GM21717 (cell line): ENCODE measurements at regions not wholly inside any gene's neighbourhood (a gene's known extent, or its start where the extent isn't known, plus 50 kb on each side); places are given as distances from the start of the nearest gene placed in this dataset.
A peak's percentile ranks its signal among the peaks of the same experiment; 100 is the strongest.
"Not testable (repeated sequence)": the region's sequence is repeated elsewhere in the genome, so short reads cannot be mapped to it uniquely, and the experiment has no call there.

Experiments
- ATAC-seq: cut with Tn5 transposase; IDR thresholded peaks from one replicate; pipeline ENCODE4 v1.9.1; 2021; ENCODE audit warnings: mild to moderate bottlenecking, moderate library complexity; ENCODE audit not compliant: unreplicated experiment

DNA sequence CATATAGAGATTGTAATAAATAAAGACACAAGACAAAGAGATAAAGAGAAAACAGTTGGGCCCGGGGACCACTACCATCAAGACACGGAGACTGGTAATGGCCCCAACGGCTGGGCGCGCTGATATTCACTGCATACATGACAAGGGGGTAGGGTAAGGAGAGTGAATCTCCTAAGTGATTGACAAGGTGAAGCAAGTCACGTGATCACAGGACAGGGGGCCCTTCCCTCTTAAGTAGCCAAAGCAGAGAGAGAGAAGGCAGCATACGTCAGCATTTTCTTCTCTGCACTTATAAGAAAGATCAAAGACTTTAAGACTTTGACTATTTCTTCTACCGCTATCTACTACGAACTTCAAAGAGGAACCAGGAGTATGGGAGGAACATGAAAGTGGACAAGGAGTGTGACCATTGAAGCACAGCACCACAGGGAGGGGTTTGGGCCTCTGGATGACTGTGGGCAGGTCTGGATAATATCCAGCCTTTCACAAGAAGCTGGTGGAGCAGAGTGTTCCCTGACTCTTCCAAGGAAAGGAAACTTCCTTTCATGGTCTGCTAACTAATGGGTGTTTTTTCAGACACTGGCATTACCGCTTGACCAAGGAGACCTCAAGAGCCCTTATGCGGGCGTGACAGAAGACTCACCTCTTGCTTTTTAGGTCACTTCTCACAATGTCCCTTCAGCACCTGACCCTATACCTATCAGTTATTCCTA lies 75.6 kb downstream of the MRPL39 start:
- not testable (repeated sequence) for ATAC-seq

DNA sequence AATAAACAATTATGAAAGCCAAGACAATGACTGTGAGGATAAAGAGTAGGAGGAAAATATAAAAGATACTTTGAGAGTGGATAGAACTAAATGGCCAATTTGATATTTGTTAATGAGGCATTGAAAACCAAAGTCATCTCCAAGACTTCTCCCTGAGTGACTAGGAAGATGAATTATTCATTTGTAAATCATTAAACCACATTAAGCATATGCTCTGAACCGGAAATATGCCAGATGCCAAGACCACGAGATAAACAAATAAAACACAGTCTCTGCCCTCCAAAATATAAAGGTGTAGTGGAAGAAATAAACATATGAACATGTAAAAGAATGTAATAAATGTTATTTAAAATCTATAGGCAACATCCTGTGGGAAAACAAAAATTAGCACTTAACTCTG lies 78.8 kb downstream of the MRPL39 start:
- ATAC-seq: no peak

GRCh38 chr21:25518491-25518911 lies 88.8 kb downstream of the MRPL39 start:
- ATAC-seq: no peak

GRCh38 chr21:25515484-25516405 lies 91.5 kb downstream of the MRPL39 start:
- ATAC-seq: no peak

GRCh38 chr21:25513810-25514209 lies 93.5 kb downstream of the MRPL39 start:
- ATAC-seq: no peak

GRCh38 chr21:25512095-25513081 lies 94.9 kb downstream of the MRPL39 start:
- no peak for ATAC-seq

DNA sequence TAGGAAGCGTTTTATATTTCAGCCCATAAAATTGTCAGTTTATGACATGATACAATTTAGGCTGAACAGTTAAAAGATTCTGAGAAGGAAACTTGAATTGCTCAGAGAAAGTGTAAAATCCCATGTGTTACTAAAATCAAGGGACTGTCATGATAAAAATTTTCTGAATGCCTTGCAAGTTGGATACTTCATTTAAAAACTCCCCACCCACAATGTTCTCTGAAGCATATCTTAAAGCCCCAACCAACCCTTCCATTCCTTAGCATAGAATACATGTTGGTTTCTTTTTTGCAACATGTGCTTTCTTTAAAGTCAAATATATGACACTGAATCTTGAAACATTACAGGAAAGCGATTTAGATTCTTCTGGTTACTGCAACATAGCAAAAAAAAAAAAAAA lies 97.4 kb downstream of the MRPL39 start:
- peak; percentile 58 for ATAC-seq

DNA sequence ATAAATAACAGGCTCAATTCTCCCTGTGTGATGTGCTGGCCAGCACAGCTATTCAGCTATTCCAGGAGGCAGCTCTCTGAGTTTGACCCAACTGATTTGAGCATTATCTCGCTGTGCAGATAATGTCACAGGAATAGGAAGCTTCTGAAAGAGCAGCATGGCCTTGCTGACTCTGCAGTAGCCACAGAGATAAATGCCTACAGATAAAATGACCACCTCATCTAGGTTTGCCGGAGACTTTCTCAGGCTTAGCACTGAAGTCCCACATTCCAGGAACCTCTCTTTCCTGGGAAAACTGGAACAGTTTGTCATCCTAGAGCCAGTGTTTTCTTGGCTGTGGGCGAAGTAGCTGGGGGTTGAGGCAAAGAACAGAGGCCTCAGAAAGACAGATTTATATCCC lies 98.9 kb downstream of the MRPL39 start:
- ATAC-seq: no peak

DNA sequence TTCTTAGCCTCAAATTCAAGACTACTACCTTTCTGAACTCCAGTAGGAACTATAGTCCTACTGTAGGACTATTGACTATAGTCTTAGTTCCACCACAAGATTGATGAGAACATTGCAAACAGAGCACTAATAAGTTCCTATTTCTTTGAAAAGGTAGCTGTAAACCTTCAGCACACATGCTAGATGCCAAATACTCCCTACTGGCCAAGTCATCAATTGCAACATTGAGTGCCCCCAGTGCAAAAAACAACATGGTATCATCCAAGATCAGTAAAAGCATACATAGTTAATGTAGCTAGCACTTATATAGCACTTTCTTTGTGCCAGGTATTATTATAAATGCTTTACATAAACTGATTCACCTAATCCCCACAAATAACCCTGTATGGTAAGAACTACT lies 99.8 kb downstream of the MRPL39 start:
- no peak for ATAC-seq

- no peak for ATAC-seq
These were observed 100.4 kb downstream of the MRPL39 start for GRCh38 chr21:25506887-25507286.

- no peak for ATAC-seq
These were observed 101.0 kb downstream of the MRPL39 start for GRCh38 chr21:25506261-25506660.

DNA sequence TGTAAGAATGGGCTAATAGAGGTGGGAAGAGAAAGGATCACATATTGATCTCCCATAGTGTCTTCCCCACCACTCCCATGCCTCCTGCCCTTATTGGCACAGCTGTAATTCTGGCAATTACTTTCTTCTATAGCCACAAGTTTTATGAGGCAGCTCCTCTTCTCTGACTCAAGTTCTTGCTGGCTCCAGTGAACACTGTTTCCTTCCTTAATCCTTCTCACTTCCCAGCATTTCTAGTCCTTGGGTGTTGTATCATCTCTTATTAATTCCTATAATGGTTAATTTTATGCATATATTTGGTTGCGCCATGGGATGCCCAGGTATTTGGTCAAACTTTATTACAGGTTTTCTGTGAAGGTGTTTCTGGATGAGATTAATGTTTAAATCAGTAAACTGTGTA lies 103.3 kb downstream of the MRPL39 start:
- ATAC-seq: no peak

- peak; percentile 63 for ATAC-seq
These were observed 105.2 kb downstream of the MRPL39 start for GRCh38 chr21:25501996-25502665.

DNA sequence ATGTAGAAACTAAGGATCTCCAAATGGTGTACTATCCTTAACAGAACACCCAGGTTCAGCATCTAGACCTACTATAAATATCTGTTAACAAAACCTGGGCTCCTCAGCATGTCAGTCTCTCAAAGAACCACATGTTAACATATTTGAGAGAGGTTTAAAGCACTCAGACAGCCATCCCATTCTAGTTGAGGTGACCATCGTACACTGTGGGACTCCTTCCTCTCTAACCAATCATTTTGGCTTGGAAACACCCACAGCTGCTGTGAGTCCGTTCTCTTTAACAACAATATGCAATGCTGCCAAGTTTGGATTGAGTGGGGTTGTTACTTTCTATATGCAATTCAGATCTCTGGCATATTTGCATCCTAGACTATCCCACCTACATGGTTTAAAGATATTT lies 105.8 kb downstream of the MRPL39 start:
- peak; percentile 2 for ATAC-seq

GRCh38 chr21:25500598-25500997 lies 106.7 kb downstream of the MRPL39 start:
- ATAC-seq: no peak

DNA sequence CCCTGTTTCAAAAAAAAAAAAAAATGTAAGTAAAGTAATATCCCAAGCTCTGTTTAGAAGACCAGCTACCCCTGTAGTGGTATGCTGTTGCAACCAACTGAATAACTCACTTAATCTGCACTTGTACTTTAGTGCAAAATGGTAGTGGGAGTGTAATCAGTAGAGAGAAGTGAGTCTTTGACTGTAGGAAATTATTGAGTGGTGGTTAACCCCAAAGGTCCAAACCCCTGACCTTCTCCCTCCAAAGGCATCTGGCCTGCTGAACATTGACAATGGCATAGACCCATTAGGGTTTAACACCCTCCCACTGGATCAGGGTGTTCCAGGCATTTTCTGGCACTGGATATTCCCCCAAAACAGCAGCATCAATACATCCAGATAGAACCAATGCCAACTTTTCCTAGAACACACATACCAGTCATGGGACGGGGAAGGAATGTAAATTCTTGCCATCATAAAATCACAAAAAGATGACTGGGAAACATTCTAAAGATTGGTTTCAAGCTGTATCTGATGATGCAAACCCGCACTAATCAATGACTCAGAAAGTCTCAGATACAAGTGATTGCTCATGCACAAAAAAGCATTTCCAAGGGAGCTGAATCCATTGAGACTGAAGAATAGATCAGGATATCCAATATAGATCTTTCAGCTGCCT lies 110.3 kb downstream of the MRPL39 start:
- no peak for ATAC-seq

DNA sequence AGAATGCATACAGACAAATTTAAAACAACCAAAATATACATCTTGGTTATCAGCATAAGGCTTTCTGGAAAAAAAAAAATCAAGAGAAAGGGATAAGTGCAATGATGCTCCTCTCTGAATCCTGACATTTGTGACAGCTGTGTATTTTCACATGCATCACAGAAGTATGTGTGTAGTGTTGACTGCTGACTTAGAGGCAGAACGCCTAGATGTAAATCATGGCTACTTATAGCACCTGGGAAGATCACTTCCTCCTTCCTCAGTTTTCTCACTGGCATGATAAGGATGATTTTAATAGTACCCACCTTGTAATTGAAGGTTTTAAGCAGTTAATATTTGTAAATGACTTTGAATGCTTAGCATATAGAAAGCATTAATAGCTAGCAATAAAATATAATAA lies 112.5 kb downstream of the MRPL39 start:
- ATAC-seq: peak; percentile 38

DNA sequence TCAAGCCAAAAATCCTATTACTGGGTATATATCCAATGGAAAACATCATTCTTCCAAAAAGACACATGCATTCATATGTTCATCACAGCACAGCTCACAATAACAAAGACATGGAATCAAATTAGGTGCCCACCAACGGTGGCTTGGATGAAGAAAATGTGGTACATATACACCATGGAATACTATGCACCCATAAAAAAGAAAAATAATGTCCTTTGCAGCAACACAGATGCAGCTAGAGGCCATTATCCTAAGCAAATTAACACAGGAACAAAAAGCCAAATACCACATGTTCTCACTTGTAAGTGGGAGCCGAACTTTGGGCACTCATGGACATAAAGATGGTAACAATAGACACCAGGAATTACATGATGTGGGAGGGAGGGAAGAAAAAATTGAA lies 113.6 kb downstream of the MRPL39 start:
- ATAC-seq: no peak

DNA sequence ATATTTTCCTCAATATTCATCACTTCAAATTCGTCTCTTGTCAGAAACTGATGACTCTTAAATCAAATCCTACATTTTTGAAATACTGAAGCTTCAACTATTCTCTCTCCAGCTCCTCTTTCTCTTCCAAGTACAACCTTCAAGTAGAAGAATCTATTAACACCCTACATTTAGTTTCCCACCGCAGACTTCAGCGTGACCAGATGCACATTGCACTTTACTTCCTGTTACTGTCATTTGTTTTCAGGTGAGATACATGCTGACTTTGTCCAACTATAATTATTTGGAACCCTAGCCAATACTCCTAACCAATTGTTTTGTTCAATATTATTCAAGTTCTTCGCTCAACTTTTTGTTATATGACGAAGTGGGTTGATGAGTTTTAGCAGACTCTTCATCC lies 116.0 kb downstream of the MRPL39 start:
- ATAC-seq: no peak

- ATAC-seq: no peak
These were observed 116.5 kb downstream of the MRPL39 start for GRCh38 chr21:25490742-25491141.
